Hepatocyte (in vitro differentiated cells): ENCODE measurements at regions not wholly inside any gene's neighbourhood (a gene's known extent, or its start where the extent isn't known, plus 50 kb on each side); places are given as distances from the start of the nearest gene placed in this dataset.

Source experiments
- EZH2 ChIP-seq: fragments of 200-600 bp; sonication (generic); IDR thresholded peaks from 2 replicates; pipeline ENCODE4 v1.6.1; 2016; ENCODE audit warnings: antibody characterized with exemption, mild to moderate bottlenecking, borderline replicate concordance
- TF ChIP-seq, protein P1 (sequence below): fragments of 200-600 bp; sonication (generic); IDR thresholded peaks from 2 replicates; pipeline ENCODE4 v1.5.1; 2016; ENCODE audit warnings: antibody characterized with exemption, mild to moderate bottlenecking; ENCODE audit not compliant: poor library complexity

DNA sequence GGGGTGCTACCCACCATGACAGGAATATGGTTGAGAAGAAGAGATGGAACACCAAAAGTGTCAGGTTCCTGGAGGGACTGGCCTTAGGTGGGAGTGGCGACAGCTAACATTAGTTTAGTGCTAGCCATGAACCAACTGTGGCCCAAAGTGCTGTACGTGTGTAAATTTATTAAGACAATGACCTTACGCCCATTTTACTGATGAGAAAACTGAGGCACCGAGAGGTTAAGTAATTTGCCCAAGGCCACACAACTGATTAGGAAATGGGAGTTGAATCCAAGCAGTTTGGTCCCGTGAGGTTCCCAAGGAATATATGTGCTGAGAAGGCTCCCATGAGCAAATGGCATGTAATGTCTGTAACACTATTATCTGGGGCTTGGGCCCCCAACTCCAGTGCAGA is 109.5 kb upstream of the SLC1A4 start:
- TF ChIP-seq, protein P1, sequence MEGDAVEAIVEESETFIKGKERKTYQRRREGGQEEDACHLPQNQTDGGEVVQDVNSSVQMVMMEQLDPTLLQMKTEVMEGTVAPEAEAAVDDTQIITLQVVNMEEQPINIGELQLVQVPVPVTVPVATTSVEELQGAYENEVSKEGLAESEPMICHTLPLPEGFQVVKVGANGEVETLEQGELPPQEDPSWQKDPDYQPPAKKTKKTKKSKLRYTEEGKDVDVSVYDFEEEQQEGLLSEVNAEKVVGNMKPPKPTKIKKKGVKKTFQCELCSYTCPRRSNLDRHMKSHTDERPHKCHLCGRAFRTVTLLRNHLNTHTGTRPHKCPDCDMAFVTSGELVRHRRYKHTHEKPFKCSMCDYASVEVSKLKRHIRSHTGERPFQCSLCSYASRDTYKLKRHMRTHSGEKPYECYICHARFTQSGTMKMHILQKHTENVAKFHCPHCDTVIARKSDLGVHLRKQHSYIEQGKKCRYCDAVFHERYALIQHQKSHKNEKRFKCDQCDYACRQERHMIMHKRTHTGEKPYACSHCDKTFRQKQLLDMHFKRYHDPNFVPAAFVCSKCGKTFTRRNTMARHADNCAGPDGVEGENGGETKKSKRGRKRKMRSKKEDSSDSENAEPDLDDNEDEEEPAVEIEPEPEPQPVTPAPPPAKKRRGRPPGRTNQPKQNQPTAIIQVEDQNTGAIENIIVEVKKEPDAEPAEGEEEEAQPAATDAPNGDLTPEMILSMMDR, result no peak
- no peak for TF ChIP-seq EZH2
